ENCODE measurements at regions not wholly inside any gene's neighbourhood (a gene's known extent, or its start where the extent isn't known, plus 50 kb on each side); places are given as distances from the start of the nearest gene placed in this dataset.

- no peak for TF ChIP-seq SRF (IDR thresholded peaks at IDR 0.05; ENCODE audit: low read depth, low read length)
These were observed 58.9 kb upstream of the NXF3 start (continued) for GRCh38 chrX:103151799-103152198.

GRCh38 chrX:103149652-103150051 is 56.7 kb upstream of the NXF3 start:
- Histone ChIP-seq H3K14ac (ENCODE audit: insufficient read length) (no peak overlapping the region), H3K23ac (ENCODE audit: insufficient read length) (no peak overlapping the region), H3K79me1 (ENCODE audit: low read depth, low read length) (no peaks in the 10 kb centered on the region), H2AK5ac (ENCODE audit: low read depth, low read length) (no peak overlapping the region), H3K36me3 (ENCODE audit: control insufficient read depth in 2 of 4, insufficient read depth in 4 of 4, low read length in 3 of 4) (no peaks in the 10 kb centered on the region), H2BK15ac (ENCODE audit: low read length) (no peak overlapping the region), H4K91ac (replicated peaks; ENCODE audit: insufficient read length, low read length) (no peak overlapping the region), H3K9ac (replicated peaks in 1 of 4; ENCODE audit: extremely low read depth in 1 of 4, low read depth in 3 of 4, low read length in 3 of 4) (no peak overlapping the region), H3K27me3 (replicated peaks in 1 of 4; ENCODE audit: control insufficient read depth in 3 of 4, extremely low read depth in 1 of 4, insufficient read depth in 3 of 4, low read length in 3 of 4) (no peaks in the 10 kb centered on the region), H3K4me2 (ENCODE audit: insufficient read depth in 1 of 2, low read depth in 2 of 2, low read length in 2 of 2) (no peak overlapping the region), H4K8ac (ENCODE audit: extremely low read depth, insufficient read depth, low read length) (no peak overlapping the region), H4K5ac (ENCODE audit: insufficient read length, low read depth, low read length) (no peak overlapping the region), H4K20me1 (replicated peaks in 1 of 2; ENCODE audit: control insufficient read depth in 1 of 2, insufficient read depth in 2 of 2, low read length in 2 of 2) (no peaks in the 10 kb centered on the region), H3K4me3 (ENCODE audit: extremely low read depth in 1 of 4, insufficient read depth in 2 of 4, low read depth in 3 of 4, low read length in 4 of 4) (no peak overlapping the region), H3K4me1 (replicated peaks in 1 of 4; ENCODE audit: control insufficient read depth in 3 of 4, insufficient read depth in 4 of 4, low read length in 3 of 4) (no peaks in the 10 kb centered on the region), H3K4ac (replicated peaks; ENCODE audit: insufficient read length, low read depth, low read length) (no peak overlapping the region), H3K79me2 (ENCODE audit: control insufficient read depth in 1 of 2, insufficient read depth in 2 of 2, low read length in 2 of 2) (no peaks in the 10 kb centered on the region), H2BK120ac (replicated peaks; ENCODE audit: low read depth, low read length) (no peak overlapping the region), H2AFZ (ENCODE audit: low read length) (no peak overlapping the region), H2BK5ac (ENCODE audit: low read depth, low read length) (no peak overlapping the region), H3K9me3 (ENCODE audit: insufficient read depth in 2 of 2, low read depth in 1 of 2, low read length in 1 of 2) (no peaks in the 10 kb centered on the region), H2BK20ac (ENCODE audit: low read length) (no peak overlapping the region), H3K23me2 (ENCODE audit: low read depth, low read length) (no peaks in the 10 kb centered on the region), H2BK12ac (ENCODE audit: low read depth, low read length) (no peak overlapping the region), H3K56ac (replicated peaks; ENCODE audit: insufficient read length, low read depth, low read length) (no peak overlapping the region), H3K18ac (ENCODE audit: extremely low read depth, low read length) (no peak overlapping the region), H3K27ac (ENCODE audit: low read depth, low read length) (no peak overlapping the region)
- ChIA-PET CTCF (ENCODE audit: partially characterized antibody) (no interaction called here), POLR2A (ENCODE audit: partially characterized antibody) (no interaction called here)
- DNase-seq (ENCODE audit: low read depth in 1 of 2, low spot score in 2 of 2) (no peak), FAIRE-seq (peak; percentile 45)
- TF ChIP-seq SIX5 (IDR thresholded peaks at IDR 0.05; ENCODE audit: low read depth, low read length): no peak
- TF ChIP-seq CEBPB (IDR thresholded peaks at IDR 0.05; ENCODE audit: low read depth, low read length): no peak
- TF ChIP-seq CREB1 (IDR thresholded peaks at IDR 0.05): no peak
- TF ChIP-seq SP2 (IDR thresholded peaks at IDR 0.05; ENCODE audit: low read length): no peak
- TF ChIP-seq RNF2 (IDR thresholded peaks at IDR 0.05; ENCODE audit: borderline replicate concordance, low read depth, low read length, missing control alignments, poor library complexity, severe bottlenecking): no peak
- TF ChIP-seq SIN3A (conservative IDR thresholded peaks at IDR 0.05 in 1 of 2, IDR thresholded peaks at IDR 0.05 in 1 of 2; ENCODE audit: low read depth in 1 of 2, low read length in 2 of 2): no peak
- TF ChIP-seq E2F6 (IDR thresholded peaks at IDR 0.05): no peak
- TF ChIP-seq RAD21 (IDR thresholded peaks at IDR 0.05 in 1 of 2, conservative IDR thresholded peaks at IDR 0.05 in 1 of 2; ENCODE audit: low read depth in 2 of 2, low read length in 2 of 2): no peak
- no peak for TF ChIP-seq CTBP2 (IDR thresholded peaks at IDR 0.05; ENCODE audit: borderline replicate concordance, insufficient read depth, insufficient read length, low read length)
- no peak for TF ChIP-seq JUND (IDR thresholded peaks at IDR 0.05; ENCODE audit: low read length)
- TF ChIP-seq HDAC6 (IDR thresholded peaks at IDR 0.05; ENCODE audit: low read depth, low read length): no peak
